ENCODE measurements at regions not wholly inside any gene's neighbourhood (a gene's known extent, or its start where the extent isn't known, plus 50 kb on each side); places are given as distances from the start of the nearest gene placed in this dataset.

DNA sequence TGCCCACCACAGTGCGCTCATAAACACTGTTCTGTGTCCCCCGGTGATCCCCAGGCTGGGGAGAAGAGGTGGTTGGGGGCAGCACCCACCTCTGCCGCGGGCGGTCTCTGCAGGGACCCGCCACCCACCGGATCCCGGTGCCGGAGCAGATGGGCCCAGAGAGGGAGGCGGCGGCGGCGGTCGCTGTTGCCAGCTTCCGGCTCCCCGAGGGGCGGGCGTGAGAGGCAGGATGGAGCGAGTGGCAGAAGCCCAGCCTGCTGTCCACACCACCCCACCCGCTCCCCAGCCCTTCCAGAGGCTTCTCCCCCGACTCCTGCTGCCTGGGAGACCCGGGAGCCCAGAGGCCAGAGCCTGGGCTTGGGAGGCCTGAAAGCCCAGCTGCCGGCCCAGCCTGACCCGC is 142.6 kb upstream of the CIBAR2 start:
- H3K36me3 ChIP-seq (ENCODE audit: insufficient read depth, low read length), result no peaks in the 10 kb centered on the region
- H3K79me2 ChIP-seq (replicated peaks; ENCODE audit: insufficient read depth, low read length), result no peaks in the 10 kb centered on the region
- TF ChIP-seq MXI1 (conservative IDR thresholded peaks at IDR 0.05; ENCODE audit: poor library complexity, severe bottlenecking) (no peak), EZH2 (IDR thresholded peaks at IDR 0.05; ENCODE audit: borderline replicate concordance, insufficient read depth, low read length, poor library complexity, severe bottlenecking) (no peak), EP300 (conservative IDR thresholded peaks at IDR 0.05; ENCODE audit: poor library complexity, severe bottlenecking) (no peak), SMC3 (conservative IDR thresholded peaks at IDR 0.05; ENCODE audit: poor library complexity) (no peak), TAF1 (IDR thresholded peaks at IDR 0.05; ENCODE audit: low read depth) (no peak), RAD21 (conservative IDR thresholded peaks at IDR 0.05) (no peak), POLR2AphosphoS5 (IDR thresholded peaks at IDR 0.05) (no peak)
- TF ChIP-seq, protein P1, sequence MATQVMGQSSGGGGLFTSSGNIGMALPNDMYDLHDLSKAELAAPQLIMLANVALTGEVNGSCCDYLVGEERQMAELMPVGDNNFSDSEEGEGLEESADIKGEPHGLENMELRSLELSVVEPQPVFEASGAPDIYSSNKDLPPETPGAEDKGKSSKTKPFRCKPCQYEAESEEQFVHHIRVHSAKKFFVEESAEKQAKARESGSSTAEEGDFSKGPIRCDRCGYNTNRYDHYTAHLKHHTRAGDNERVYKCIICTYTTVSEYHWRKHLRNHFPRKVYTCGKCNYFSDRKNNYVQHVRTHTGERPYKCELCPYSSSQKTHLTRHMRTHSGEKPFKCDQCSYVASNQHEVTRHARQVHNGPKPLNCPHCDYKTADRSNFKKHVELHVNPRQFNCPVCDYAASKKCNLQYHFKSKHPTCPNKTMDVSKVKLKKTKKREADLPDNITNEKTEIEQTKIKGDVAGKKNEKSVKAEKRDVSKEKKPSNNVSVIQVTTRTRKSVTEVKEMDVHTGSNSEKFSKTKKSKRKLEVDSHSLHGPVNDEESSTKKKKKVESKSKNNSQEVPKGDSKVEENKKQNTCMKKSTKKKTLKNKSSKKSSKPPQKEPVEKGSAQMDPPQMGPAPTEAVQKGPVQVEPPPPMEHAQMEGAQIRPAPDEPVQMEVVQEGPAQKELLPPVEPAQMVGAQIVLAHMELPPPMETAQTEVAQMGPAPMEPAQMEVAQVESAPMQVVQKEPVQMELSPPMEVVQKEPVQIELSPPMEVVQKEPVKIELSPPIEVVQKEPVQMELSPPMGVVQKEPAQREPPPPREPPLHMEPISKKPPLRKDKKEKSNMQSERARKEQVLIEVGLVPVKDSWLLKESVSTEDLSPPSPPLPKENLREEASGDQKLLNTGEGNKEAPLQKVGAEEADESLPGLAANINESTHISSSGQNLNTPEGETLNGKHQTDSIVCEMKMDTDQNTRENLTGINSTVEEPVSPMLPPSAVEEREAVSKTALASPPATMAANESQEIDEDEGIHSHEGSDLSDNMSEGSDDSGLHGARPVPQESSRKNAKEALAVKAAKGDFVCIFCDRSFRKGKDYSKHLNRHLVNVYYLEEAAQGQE (IDR thresholded peaks at IDR 0.05; ENCODE audit: borderline replicate concordance), result no peak
- TF ChIP-seq, protein P2, sequence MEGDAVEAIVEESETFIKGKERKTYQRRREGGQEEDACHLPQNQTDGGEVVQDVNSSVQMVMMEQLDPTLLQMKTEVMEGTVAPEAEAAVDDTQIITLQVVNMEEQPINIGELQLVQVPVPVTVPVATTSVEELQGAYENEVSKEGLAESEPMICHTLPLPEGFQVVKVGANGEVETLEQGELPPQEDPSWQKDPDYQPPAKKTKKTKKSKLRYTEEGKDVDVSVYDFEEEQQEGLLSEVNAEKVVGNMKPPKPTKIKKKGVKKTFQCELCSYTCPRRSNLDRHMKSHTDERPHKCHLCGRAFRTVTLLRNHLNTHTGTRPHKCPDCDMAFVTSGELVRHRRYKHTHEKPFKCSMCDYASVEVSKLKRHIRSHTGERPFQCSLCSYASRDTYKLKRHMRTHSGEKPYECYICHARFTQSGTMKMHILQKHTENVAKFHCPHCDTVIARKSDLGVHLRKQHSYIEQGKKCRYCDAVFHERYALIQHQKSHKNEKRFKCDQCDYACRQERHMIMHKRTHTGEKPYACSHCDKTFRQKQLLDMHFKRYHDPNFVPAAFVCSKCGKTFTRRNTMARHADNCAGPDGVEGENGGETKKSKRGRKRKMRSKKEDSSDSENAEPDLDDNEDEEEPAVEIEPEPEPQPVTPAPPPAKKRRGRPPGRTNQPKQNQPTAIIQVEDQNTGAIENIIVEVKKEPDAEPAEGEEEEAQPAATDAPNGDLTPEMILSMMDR (IDR thresholded peaks at IDR 0.05; ENCODE audit: poor library complexity, severe bottlenecking), result no peak
- H4K20me1 ChIP-seq (ENCODE audit: insufficient read depth), result no peaks in the 10 kb centered on the region
- no peaks in the 10 kb centered on the region for H3K27me3 ChIP-seq (ENCODE audit: insufficient read depth, low read depth, low read length)
- H3K4me3 ChIP-seq (ENCODE audit: low read length), result no peak overlapping the region
- no peak overlapping the region for H3K27ac ChIP-seq (ENCODE audit: low read length)
- no peak overlapping the region for H3K4me2 ChIP-seq (ENCODE audit: low read length)
- H2AFZ ChIP-seq (ENCODE audit: low read depth, low read length), result no peak overlapping the region
- no peak overlapping the region for H3K9ac ChIP-seq (ENCODE audit: low read length)
- no peaks in the 10 kb centered on the region for H3K9me3 ChIP-seq (ENCODE audit: low read length)
- no peaks in the 10 kb centered on the region for H3F3A ChIP-seq (ENCODE audit: insufficient read depth, low read length, poor library complexity, severe bottlenecking)
- H3K9me2 ChIP-seq (ENCODE audit: insufficient read depth, low read length), result no peaks in the 10 kb centered on the region

DNA sequence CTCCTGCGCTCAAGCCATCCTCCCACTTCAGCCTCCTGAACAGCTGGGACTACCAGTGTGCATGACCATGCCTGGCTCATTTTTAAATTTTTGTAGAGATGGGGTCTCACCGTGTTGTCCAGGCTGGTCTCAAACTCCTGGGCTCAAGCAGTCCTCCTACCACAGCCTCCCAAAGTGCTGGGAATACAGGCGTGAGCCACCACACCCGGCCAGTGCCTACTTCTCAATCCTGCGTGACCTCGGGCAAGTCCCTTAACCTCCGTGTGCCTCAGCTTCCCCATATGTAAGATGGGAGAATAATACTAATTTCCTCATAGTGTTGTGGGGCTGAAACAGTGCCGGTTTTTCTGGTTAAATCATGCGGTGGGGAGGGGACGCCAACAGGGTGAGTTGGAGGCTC is 143.5 kb upstream of the CIBAR2 start:
- no peak overlapping the region for H2AFZ ChIP-seq (ENCODE audit: low read depth, low read length)
- TF ChIP-seq POLR2AphosphoS5 (IDR thresholded peaks at IDR 0.05), result no peak
- no peaks in the 10 kb centered on the region for H3K79me2 ChIP-seq (replicated peaks; ENCODE audit: insufficient read depth, low read length)
- H3K4me2 ChIP-seq (ENCODE audit: low read length), result no peak overlapping the region
- H3K9ac ChIP-seq (ENCODE audit: low read length), result no peak overlapping the region
- H3K9me3 ChIP-seq (ENCODE audit: low read length), result no peaks in the 10 kb centered on the region
- H4K20me1 ChIP-seq (ENCODE audit: insufficient read depth), result no peaks in the 10 kb centered on the region
- no peak overlapping the region for H3K27ac ChIP-seq (ENCODE audit: low read length)
- no peaks in the 10 kb centered on the region for H3K9me2 ChIP-seq (ENCODE audit: insufficient read depth, low read length)
- no peak overlapping the region for H3K4me3 ChIP-seq (ENCODE audit: low read length)
- H3F3A ChIP-seq (ENCODE audit: insufficient read depth, low read length, poor library complexity, severe bottlenecking), result no peaks in the 10 kb centered on the region
- no peaks in the 10 kb centered on the region for H3K27me3 ChIP-seq (ENCODE audit: insufficient read depth, low read depth, low read length)
- no peaks in the 10 kb centered on the region for H3K36me3 ChIP-seq (ENCODE audit: insufficient read depth, low read length)

DNA sequence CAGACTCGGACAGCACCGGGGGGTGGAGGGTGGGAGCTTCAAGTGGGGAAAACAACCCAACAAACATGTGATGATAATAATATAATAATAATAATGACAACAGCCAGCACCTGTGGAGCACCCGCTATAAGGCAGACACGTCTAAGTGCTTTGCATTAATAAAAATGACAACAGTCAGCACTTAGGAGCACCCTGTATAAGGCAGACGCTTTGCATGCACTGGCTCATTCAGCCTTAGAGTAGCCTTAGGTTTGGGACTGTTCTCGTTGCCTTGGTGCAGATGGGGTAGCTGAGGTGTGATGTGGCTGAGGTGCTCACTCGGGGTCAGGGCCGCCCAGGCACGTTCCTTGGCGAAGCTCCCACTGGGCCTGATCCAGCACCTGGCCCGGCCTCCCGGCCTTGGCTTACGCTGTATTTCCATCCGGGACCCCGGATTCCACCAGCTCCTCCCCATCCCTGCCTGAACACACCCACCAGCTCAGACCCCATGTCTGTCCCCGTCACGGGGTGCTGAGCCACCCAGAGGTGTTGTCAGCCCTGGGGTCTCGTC is 144.0 kb upstream of the CIBAR2 start:
- H4K20me1 ChIP-seq (ENCODE audit: insufficient read depth), result no peaks in the 10 kb centered on the region
- H3K9me3 ChIP-seq (ENCODE audit: low read length), result no peaks in the 10 kb centered on the region
- no peak overlapping the region for H2AFZ ChIP-seq (ENCODE audit: low read depth, low read length)
- H3K4me2 ChIP-seq (ENCODE audit: low read length), result no peak overlapping the region
- H3K79me2 ChIP-seq (replicated peaks; ENCODE audit: insufficient read depth, low read length), result no peaks in the 10 kb centered on the region
- no peaks in the 10 kb centered on the region for H3K27me3 ChIP-seq (ENCODE audit: insufficient read depth, low read depth, low read length)
- H3K4me3 ChIP-seq (ENCODE audit: low read length), result no peak overlapping the region
- no peaks in the 10 kb centered on the region for H3K36me3 ChIP-seq (ENCODE audit: insufficient read depth, low read length)
- H3K9me2 ChIP-seq (ENCODE audit: insufficient read depth, low read length), result no peaks in the 10 kb centered on the region
- H3K9ac ChIP-seq (ENCODE audit: low read length), result no peak overlapping the region
- H3K27ac ChIP-seq (ENCODE audit: low read length), result no peak overlapping the region
- H3F3A ChIP-seq (ENCODE audit: insufficient read depth, low read length, poor library complexity, severe bottlenecking), result no peaks in the 10 kb centered on the region
- TF ChIP-seq SMC3 (conservative IDR thresholded peaks at IDR 0.05; ENCODE audit: poor library complexity) (no peak), RAD21 (conservative IDR thresholded peaks at IDR 0.05) (no peak), MXI1 (conservative IDR thresholded peaks at IDR 0.05; ENCODE audit: poor library complexity, severe bottlenecking) (no peak), TAF1 (IDR thresholded peaks at IDR 0.05; ENCODE audit: low read depth) (no peak), POLR2AphosphoS5 (IDR thresholded peaks at IDR 0.05) (no peak), EP300 (conservative IDR thresholded peaks at IDR 0.05; ENCODE audit: poor library complexity, severe bottlenecking) (no peak), EZH2 (IDR thresholded peaks at IDR 0.05; ENCODE audit: borderline replicate concordance, insufficient read depth, low read length, poor library complexity, severe bottlenecking) (no peak)
- TF ChIP-seq, protein P2 (IDR thresholded peaks at IDR 0.05; ENCODE audit: poor library complexity, severe bottlenecking), result no peak
- TF ChIP-seq, protein P1 (IDR thresholded peaks at IDR 0.05; ENCODE audit: borderline replicate concordance), result no peak
